ENCODE measurements at regions not wholly inside any gene's neighbourhood (a gene's known extent, or its start where the extent isn't known, plus 50 kb on each side); places are given as distances from the start of the nearest gene placed in this dataset.

DNA sequence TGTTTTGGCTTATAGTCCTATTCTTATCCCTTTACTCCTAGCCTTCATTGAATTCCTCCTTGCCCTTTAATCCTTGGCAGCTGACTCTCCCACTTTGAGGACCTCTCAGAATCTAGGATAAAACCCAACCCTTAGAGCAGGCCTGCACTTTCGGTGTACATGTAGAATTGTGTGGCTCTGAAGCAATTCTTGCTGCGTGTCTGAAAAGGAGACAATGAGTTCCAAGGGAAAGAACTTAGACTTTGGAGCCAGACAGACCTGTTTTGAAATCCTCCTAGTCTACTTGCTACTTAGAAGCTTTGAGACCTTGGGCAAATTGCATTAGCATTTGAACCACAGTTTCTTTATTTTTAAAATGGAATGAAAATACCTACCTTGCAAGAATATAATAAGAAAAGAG, 175.2 kb downstream of the BEND2 start:
- Mint-ChIP-seq H3K27ac (no peak overlapping the region), H3K4me1 (ENCODE audit: low read depth) (no peaks in the 10 kb centered on the region), H3K4me3 (no peak overlapping the region), H3K36me3 (ENCODE audit: low read depth) (no peaks in the 10 kb centered on the region), H3K27me3 (no peaks in the 10 kb centered on the region), H3K9me3 (no peaks in the 10 kb centered on the region)
- no peak overlapping the region for H3K27ac ChIP-seq (ENCODE audit: low read depth in 1 of 2, low read length in 2 of 2)
- ChIA-PET POLR2A (no interaction called here), CTCF (no interaction called here)
- no peak for ATAC-seq (ENCODE audit: poor library complexity)
- H3K9me3 ChIP-seq (ENCODE audit: control insufficient read depth in 1 of 2, insufficient read depth in 1 of 2, low read length in 2 of 2) = no peaks in the 10 kb centered on the region
- intact Hi-C loops (cut with DNase I, micrococcal nuclease) = no loop called here
- H3K4me1 ChIP-seq (ENCODE audit: insufficient read depth, low read length) = no peaks in the 10 kb centered on the region
- H3K36me3 ChIP-seq (ENCODE audit: insufficient read depth, low read length) = no peaks in the 10 kb centered on the region
- DNase-seq = no peak
- TF ChIP-seq, protein P1, sequence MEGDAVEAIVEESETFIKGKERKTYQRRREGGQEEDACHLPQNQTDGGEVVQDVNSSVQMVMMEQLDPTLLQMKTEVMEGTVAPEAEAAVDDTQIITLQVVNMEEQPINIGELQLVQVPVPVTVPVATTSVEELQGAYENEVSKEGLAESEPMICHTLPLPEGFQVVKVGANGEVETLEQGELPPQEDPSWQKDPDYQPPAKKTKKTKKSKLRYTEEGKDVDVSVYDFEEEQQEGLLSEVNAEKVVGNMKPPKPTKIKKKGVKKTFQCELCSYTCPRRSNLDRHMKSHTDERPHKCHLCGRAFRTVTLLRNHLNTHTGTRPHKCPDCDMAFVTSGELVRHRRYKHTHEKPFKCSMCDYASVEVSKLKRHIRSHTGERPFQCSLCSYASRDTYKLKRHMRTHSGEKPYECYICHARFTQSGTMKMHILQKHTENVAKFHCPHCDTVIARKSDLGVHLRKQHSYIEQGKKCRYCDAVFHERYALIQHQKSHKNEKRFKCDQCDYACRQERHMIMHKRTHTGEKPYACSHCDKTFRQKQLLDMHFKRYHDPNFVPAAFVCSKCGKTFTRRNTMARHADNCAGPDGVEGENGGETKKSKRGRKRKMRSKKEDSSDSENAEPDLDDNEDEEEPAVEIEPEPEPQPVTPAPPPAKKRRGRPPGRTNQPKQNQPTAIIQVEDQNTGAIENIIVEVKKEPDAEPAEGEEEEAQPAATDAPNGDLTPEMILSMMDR (IDR thresholded peaks at IDR 0.05) = no peak
- H3K4me3 ChIP-seq (ENCODE audit: low read length) = no peak overlapping the region
- H3K27me3 ChIP-seq (ENCODE audit: control insufficient read depth in 1 of 2, insufficient read depth in 2 of 2, low read length in 2 of 2) = no peaks in the 10 kb centered on the region

DNA sequence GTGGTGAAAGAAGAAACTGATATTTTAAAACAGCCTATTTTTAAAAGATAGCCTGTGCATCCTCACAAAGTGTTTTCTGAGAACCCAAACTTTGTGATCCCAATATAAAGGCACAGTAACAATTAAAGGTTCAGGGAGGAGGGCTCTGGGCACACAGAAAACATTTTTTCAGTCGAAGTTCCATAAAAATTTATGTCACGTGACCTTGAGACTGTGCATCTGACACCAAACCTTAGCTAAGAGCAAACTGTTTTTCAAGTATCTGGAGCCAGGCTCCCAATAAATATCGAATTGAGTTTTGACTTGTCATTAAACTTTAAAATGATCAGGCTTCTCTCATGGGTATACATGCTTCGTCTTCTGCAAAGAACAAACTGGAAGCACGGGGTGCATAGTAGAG, 177.9 kb downstream of the BEND2 start:
- H3K4me3 Mint-ChIP-seq = no peak overlapping the region
- intact Hi-C loops (cut with DNase I, micrococcal nuclease) = no loop called here
- no peak for DNase-seq
- Histone ChIP-seq H3K4me1 (ENCODE audit: insufficient read depth, low read length) (no peaks in the 10 kb centered on the region), H3K4me3 (ENCODE audit: low read length) (no peak overlapping the region), H3K27me3 (ENCODE audit: control insufficient read depth in 1 of 2, insufficient read depth in 2 of 2, low read length in 2 of 2) (no peaks in the 10 kb centered on the region), H3K27ac (ENCODE audit: low read depth in 1 of 2, low read length in 2 of 2) (no peak overlapping the region), H3K36me3 (ENCODE audit: insufficient read depth, low read length) (no peaks in the 10 kb centered on the region), H3K9me3 (ENCODE audit: control insufficient read depth in 1 of 2, insufficient read depth in 1 of 2, low read length in 2 of 2) (no peaks in the 10 kb centered on the region)
- ChIA-PET POLR2A (no interaction called here), CTCF (no interaction called here)
- no peak overlapping the region for H3K27ac Mint-ChIP-seq
- TF ChIP-seq, protein P1 (IDR thresholded peaks at IDR 0.05) = no peak
- ATAC-seq (ENCODE audit: poor library complexity) = no peak
- no peaks in the 10 kb centered on the region for H3K4me1 Mint-ChIP-seq (ENCODE audit: low read depth)
- no peaks in the 10 kb centered on the region for H3K9me3 Mint-ChIP-seq
- H3K36me3 Mint-ChIP-seq (ENCODE audit: low read depth) = no peaks in the 10 kb centered on the region
- H3K27me3 Mint-ChIP-seq = no peaks in the 10 kb centered on the region

DNA sequence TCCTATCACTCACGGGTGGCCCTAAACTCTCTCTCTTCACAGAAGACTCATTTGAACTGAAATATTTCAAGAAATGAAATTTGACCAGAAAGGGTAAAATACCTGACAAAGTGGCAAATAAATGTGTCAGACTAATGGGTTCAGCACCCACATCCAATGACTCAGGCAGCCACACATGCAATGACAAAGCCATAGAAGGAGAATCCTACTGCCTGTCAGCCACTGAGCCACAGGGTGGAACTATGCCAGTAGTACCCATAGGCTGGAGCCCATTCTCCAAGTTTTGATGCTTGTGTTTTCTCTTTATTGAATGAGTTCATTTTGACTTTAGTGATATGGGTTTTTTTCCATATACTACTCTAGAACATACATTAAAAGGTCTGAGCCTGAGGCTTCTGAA, 179.0 kb downstream of the BEND2 start:
- Histone ChIP-seq H3K4me3 (ENCODE audit: low read length) (no peak overlapping the region), H3K4me1 (ENCODE audit: insufficient read depth, low read length) (no peaks in the 10 kb centered on the region), H3K36me3 (ENCODE audit: insufficient read depth, low read length) (no peaks in the 10 kb centered on the region), H3K9me3 (ENCODE audit: control insufficient read depth in 1 of 2, insufficient read depth in 1 of 2, low read length in 2 of 2) (no peaks in the 10 kb centered on the region), H3K27ac (ENCODE audit: low read depth in 1 of 2, low read length in 2 of 2) (no peak overlapping the region), H3K27me3 (ENCODE audit: control insufficient read depth in 1 of 2, insufficient read depth in 2 of 2, low read length in 2 of 2) (no peaks in the 10 kb centered on the region)
- ChIA-PET CTCF (no interaction called here), POLR2A (no interaction called here)
- Mint-ChIP-seq H3K4me1 (ENCODE audit: low read depth) (no peaks in the 10 kb centered on the region), H3K27me3 (no peaks in the 10 kb centered on the region), H3K27ac (no peak overlapping the region), H3K9me3 (no peaks in the 10 kb centered on the region), H3K36me3 (ENCODE audit: low read depth) (no peaks in the 10 kb centered on the region), H3K4me3 (no peak overlapping the region)
- no peak for ATAC-seq (ENCODE audit: poor library complexity)
- TF ChIP-seq, protein P1 (IDR thresholded peaks at IDR 0.05) = no peak
- intact Hi-C loops (cut with DNase I, micrococcal nuclease) = no loop called here
- DNase-seq = no peak
